Coronary artery (tissue), 2 donors: ENCODE measurements at regions not wholly inside any gene's neighbourhood (a gene's known extent, or its start where the extent isn't known, plus 50 kb on each side); places are given as distances from the start of the nearest gene placed in this dataset.

Experiments used
- DNase-seq: peaks from one replicate; pipeline ENCODE4 v3.0.0-alpha.2; 2017; ENCODE audit warnings: low spot score
- H3K27ac ChIP-seq, 2 donors: fragments of 200-600 bp; sonication (generic); one replicate each; pipeline ENCODE4 v1.5.1; 2016 to 2019
- H3K4me3 ChIP-seq: fragments of 200-600 bp; sonication (generic); 2 replicates; pipeline ENCODE4 v1.5.1; 2016; ENCODE audit warnings: mild to moderate bottlenecking, moderate library complexity
- CTCF ChIP-seq: fragments of 200-600 bp; sonication (generic); IDR thresholded peaks from one replicate; pipeline ENCODE4 v1.5.1; 2019; ENCODE audit warnings: antibody characterized with exemption

- TF ChIP-seq CTCF = no peak
- H3K4me3 ChIP-seq = no peak overlapping the region
- no peak overlapping the region for H3K27ac ChIP-seq
- DNase-seq = no peak
Observed at GRCh38 chr2:120526997-120527945, 181.3 kb downstream of the INHBB start.

GRCh38 chr2:120528051-120528692 is 182.2 kb downstream of the INHBB start:
- TF ChIP-seq CTCF = no peak
- DNase-seq = no peak
- no peak overlapping the region for H3K4me3 ChIP-seq
- no peak overlapping the region for H3K27ac ChIP-seq

DNA sequence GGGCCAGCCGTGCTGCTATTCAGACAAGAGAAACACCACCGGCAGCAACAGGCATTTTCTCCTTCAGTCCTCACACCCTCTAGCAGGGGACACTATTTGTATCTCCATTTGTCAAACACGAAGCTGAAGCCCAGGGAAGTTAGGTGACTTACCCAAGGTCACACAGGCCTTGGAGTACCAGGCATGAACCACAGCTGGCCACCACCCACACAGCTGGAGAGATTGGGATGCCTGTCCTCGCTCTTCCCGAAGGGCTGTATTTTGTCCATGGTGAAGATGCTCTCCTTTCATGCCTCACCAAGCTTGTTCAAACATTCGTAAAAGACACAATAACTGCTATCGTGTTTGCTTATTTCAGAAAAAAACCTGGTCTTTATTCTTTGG is 182.7 kb downstream of the INHBB start:
- no peak for TF ChIP-seq CTCF
- Histone ChIP-seq H3K27ac (no peak overlapping the region), H3K4me3 (no peak overlapping the region)
- DNase-seq = no peak

- H3K4me3 ChIP-seq = no peak overlapping the region
- no peak for TF ChIP-seq CTCF
Observed at GRCh38 chr2:120530781-120531180, 184.8 kb downstream of the INHBB start.

DNA sequence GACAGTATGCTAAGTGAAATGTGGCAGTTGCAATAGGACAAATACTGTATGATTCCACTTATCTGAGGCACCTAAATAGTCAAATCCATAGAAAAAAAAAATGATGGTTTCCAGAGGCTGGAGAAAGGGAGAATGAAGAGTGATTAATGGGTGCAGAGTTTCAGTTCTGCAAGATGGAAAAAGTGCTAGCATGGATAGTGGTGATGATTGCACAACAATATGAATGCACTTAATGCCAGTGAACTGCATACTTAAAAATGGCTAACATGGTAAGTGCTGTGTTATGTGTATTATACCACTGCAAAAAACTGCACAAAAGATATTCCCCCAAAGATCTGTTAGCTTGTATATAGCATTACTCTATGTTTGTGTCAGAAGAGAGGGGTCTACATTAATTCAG is 185.4 kb downstream of the INHBB start:
- Histone ChIP-seq H3K4me3 (no peak overlapping the region), H3K27ac (no peak overlapping the region)
- no peak for DNase-seq
- no peak for TF ChIP-seq CTCF

More at GRCh38 chr2:120530781-120531180, 184.8 kb downstream of the INHBB start:
- DNase-seq = no peak
- no peak overlapping the region for H3K27ac ChIP-seq

DNA sequence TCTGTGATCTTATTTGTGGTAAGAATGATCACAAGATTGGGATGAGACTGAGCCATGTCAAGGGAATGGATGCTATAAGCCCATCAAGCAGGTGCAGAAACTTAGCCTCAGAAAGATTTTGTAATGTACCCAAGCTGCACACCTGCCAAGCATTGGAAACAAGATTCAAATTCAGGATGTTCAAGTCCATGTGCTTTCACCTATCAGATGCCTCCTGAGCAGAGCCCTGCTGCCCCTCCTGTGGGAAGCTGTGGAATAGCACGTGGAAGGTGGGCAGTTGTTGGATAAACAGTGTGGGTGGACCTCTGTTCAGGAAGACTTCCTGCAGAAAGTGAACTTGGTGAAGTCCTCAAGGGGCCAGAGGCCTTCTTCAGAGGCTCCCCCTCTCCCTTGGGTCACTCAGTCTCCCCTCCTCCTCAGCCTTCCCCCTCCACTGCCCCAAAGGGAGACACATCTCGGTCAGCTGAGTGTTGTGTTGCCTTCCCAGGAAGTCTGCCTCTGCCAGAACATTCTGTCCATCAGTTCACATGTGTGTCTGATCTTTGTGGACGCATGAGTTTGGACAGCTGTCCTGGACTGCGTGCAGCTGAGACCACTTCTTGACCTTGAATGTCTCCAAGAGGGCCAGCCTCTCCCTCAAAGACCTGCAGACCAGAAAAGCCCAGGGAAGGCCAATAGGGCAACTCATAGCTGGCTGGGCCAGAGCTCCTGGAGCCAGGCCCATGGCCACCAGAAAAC is 186.1 kb downstream of the INHBB start:
- TF ChIP-seq CTCF = no peak
- DNase-seq = no peak
- Histone ChIP-seq H3K27ac (no peak overlapping the region), H3K4me3 (no peak overlapping the region)
